Colon (tissue), 2 donors: ENCODE measurements at regions not wholly inside any gene's neighbourhood (a gene's known extent, or its start where the extent isn't known, plus 50 kb on each side); places are given as distances from the start of the nearest gene placed in this dataset.
"Not testable (repeated sequence)": the region's sequence is repeated elsewhere in the genome, so short reads cannot be mapped to it uniquely, and the experiment has no call there.

ENCODE experiments used
- FAIRE-seq: peaks from 2 replicates; lab custom pipeline; 2012; peaks lifted over from hg19 to GRCh38; lab: Jason Lieb, UNC
- donor health status: control.
- donor health status: control.

DNA sequence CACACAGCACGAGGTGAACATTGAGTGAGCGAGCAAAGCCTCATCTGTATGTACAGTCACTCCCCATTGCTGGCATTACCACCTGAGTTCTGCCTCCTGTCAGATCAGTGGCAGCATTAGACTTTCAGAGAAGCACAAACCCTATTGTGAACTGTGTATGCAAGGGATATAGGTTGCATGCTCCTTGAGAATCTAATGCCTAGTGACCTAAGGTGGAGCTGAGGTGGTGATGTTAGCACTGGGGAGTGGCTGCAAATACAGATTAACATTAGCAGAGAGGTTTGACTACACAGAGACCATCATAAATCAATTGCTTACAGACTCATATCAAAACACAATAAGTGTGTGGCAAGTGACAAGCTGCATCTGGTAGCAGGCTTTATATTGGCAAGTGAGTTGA, 262.5 kb upstream of the ANO5 start:
- FAIRE-seq: no peak

DNA sequence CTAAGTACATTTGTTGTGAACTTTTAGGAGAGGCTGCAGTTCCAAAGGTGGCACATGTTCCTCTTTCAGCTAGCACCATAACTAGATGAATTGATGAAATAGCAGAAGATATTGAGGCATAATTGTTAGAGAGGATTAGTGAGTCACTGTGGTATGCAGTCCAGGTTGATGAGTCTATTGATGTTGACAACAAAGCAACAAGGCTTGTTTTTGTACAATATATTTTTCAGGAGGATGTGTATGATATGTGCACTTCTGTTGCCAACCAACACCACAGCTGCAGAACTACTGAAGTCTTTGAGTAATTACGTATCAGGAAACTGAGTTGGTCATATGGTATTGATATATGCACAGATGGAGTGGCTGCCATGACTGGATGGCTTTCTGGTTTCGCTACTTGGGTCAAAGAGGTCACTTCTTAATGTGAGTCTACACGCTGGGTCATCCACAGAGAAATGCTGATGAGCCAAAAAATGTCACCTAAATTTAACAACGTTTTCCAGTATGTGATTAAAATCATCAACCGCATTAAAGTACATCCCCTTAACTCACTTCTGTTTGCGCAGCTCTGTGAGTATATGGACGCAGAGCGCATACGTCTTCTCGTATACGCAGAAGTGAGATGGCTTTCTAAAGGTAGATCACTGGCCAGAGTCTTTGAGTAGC, 261.3 kb upstream of the ANO5 start:
- FAIRE-seq: no peak

DNA sequence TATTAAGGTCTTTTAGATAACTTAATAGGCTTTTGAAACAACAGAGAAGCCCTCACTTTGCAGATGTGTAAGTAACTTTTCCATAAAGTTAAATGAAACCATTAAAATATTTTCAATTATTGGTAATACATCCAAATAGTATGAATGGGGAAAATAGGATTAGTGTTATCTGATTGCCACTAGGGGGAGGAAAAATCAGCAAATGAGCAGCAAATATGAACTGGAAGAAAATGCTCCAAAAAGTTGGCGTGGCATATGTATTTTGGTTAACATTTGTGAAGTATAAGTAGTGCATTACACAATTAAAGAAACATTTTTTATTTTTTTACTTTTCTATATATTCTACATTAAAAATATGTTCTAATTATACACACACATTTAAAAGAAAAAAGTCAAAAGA, 259.8 kb upstream of the ANO5 start:
- no peak for FAIRE-seq

DNA sequence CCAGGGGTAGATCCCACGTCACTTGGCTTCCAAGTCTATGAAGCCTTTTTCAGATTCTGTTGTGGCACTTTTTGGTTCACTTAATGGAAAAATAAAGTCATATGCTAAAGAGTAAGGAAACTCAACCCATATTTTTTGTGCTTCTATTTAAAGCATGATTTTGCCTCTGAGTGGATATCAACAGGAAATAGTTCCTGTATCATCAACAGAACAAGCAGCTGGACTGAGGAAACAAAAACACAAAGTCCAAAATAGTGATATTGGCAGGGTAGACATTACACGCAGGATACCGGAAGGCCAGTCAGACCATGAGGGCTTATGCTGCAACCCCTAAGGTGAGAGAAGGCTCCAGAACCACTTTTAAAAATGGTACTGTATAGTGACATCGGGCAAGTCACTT, 248.3 kb upstream of the ANO5 start:
- FAIRE-seq: no peak

DNA sequence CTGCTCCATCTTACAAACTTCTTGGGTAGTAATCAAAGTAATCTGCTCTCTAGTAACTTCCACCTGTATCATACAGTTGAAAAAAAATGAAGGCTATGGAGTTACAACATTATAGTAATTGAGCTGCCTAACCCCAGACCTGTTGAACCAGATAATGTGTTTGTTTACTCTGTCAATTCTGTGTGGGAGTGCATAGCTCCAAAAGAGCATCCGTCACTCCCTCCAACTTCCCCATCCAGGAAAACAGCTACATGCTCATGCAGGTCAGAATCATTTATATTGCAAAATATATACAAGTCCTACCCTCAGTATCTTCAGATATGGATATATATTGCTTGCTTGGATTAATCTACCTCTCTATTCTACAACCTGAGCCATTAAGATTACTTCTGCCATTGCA, 244.0 kb upstream of the ANO5 start:
- no peak for FAIRE-seq

DNA sequence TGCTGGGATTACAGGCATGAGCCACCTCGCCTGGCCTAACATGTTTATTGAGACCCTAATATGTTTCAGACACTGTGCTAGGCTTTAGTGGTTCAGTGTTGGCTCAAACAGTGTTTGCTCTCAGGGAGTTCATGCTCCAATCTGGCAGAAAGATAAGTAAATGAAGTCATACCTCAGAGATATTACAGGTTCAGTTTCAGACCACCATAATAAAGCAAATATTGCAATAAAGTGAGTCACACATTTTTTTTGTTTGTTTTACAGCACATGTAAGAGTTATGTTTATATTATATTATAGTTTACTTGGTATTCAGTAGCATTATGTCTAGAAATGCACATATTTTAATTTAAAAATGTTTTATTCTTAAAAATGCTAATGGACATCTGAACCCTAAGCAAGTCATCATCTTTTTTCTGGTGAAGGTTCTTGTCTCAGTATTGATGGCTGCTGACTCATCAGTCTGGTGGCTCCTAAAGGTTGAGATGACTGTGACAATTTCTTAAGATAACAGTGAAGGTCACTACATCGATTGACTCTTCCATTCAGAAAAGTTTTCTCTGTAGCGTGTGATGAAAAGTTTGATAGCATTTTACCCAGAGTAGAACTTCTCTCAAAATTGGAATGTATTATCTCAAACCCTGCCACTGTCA, 243.0 kb upstream of the ANO5 start:
- FAIRE-seq: no peak

DNA sequence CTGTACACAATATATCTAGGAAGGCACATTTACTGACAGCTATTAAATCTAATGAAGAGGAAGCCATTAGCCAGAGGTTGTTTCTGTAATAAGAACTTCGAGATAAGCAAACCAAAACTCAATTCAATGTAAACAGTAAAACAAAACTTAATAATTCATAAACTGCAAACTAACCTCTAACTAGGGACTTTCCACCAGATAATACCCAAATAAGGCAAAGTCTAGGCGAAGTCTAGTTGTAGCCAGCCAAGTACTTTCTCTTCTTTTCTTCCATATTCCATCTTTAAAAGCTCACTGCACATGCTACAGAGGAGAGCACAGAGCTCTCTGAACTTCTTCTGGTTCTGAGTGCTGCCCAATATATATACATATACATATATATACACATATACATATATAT, 229.9 kb upstream of the ANO5 start:
- no peak for FAIRE-seq

DNA sequence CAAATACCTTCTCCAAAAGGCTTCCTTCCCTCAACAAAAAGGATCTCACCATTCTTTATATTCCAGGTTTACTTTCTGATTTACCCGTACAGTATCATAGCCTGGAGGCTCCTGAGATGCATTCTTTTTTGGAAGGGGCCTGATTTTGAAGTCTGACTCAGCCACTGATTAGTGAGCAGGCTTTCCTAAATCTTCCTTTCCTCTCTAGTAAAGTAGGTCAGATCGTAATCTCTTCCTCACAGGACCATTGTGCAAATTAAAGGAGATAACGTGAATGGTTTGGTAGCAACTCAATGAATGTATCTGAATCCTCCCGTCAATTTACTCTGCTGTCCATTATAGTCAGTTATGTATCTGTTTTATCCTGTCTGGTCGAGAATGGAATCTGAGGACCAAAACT, 227.7 kb upstream of the ANO5 start:
- FAIRE-seq: no peak

DNA sequence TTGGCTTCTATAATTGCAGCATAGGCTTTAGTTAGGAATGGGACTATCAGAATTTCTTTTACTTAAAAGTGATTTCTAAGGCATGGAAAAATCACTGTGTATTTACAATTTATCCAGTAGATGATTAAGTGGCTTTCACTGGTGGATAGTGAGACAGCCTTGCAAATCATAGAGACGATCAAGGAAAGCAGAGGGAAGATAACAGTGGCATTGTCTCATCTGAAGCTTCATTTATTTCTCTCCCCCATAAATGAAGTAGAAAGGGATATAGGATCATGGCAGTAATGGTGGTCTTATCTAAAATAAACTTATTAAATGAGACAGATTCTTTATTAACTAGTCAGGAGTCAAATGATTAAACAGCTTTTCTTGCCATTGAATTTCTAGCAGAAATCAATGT, 224.2 kb upstream of the ANO5 start:
- no peak for FAIRE-seq

DNA sequence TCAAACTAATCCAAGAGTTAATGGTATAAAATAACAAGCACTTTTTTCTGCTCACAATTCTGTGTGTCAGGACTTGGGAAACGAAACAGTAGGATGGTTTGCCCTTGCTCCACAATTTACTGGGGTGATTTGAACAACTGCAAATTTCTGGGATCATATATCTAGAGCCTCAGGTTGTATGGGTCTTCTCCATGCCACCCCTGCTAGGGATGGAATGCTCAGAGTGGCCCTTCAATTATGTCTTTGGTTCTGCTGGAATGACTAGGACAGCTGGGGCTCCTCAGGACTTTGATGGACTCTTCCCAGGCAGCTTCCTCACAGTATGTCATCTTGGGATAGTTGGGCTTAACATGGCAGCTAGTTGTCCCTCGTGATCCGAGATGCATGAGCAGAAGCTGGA, 223.0 kb upstream of the ANO5 start:
- no peak for FAIRE-seq

DNA sequence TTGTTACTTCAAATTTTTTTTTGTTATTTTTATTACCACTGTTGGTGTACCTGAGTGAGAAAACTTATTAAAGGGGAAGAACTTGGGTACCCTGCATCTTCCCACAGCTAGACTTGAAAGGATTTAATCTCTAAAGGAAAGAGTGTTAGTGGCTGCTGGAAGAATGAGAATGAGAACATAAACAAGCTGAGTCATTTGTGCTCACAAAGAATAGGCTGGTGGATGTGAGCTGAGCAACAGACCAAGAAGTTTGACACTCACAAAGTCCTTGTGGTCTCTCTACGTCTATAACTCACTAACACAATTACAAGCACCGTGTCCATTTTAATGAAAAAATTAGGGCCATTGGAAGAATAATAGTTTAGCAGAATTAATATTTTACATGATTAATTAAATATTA, 217.6 kb upstream of the ANO5 start:
- FAIRE-seq: no peak

DNA sequence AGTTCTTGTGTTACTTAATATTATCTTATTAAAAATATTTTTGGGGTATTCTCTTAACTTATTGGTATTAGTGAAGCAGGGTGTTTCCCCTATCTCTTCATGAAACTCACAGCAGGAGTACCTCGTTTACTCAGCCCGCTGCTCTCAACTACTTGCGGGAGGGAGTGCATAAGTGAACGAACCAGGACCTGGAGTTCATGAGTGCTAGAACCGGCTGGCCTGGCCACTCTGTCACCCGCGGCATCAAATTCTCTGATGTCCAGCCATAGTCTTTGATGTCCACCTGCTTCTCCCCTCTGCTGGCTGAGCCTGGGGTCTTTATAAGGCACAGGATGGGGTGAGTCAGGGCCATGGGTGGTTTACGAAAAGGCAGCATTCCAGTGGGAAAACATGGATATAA, 216.7 kb upstream of the ANO5 start:
- FAIRE-seq: no peak

DNA sequence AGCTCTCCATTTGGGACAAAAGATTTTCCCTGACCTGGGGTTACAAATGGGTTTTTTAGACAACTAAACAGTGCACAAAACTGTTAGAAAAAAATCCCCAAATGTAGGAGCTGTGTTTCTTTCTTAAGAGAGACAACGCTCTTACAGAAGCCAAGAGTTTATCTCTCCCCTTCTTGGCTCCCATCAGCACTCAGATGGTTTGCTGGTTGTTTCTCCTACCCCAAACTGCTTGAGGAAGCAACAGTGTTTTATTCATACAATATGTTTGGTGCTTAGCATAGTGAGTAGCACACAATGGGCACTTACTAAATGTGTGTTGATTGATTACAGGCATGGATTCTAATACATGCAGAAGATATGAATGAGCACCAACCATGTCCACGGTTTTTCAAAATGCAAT, 209.5 kb upstream of the ANO5 start:
- FAIRE-seq: no peak

DNA sequence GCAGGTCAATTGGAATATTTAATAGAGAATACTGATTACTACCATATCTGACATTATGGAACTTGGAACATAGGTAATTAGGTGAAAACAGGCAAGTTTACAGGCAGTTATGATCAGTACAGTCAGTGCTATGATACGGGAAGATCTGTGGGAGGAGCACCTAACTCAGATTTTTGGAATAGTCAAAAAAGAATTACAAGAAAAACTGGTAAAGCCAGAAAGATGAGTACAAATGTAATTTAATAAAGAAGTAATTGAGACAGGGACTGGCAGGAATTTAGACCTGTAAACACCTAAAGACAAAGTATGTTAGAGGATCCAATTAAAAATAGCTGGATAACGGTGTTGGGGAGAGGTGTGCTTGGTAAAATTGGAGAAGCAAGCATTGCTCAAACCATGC, 206.5 kb upstream of the ANO5 start:
- FAIRE-seq: no peak

DNA sequence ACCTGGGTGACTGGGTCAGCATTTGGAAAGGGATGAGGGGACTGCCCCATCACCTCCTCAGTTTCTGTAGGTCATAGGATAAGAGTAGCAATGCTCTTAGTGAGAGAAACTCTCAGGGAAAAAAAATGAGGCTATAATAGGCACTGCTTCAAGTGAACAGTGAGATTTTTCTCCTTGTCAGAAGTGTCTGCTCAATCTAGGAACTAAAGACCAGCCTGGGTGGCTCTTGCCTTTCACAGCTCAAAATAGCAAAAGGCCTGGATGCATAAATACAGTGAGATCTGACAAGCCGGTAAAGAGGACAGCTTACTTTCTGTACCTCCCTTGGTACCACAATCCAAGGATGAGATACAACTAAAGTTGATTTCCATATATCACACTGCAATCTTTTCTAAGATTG, 205.6 kb upstream of the ANO5 start:
- FAIRE-seq: no peak

DNA sequence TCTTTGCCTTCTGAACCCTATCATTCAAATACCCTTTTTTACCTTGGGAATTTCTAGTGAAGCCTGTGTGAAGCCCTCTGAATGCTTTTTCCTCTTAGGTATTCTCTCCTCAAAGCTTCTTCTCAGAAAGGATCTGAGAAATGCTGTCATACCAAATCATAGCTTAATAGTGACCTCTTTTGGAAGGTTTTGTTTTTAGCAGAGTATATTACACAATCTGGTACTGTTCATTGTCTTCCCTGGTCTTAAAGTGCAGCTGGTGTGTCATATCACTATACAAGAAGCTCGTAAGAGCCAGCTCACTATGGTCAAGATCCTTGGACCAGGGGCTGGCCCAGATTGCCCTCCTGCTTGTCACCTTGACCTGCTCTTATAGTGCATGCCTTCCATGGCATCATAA, 204.4 kb upstream of the ANO5 start:
- no peak for FAIRE-seq

DNA sequence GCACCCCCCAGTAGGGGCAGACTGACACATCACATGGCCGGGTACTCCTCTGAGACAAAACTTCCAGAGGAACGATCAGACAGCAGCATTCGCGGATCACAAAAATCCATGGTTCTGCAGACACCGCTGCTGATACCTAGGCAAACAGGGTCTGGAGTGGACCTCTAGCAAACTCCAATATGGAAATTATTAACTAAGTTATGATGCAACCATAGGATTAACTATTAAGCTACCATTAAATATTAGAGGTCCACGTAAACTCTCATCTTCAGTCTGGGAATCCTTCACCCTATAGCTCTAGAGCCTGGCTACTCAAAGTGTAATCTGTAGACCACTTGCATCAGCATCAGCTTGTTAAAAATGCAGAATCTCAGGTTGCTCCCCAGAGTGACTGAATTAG, 191.1 kb upstream of the ANO5 start:
- not testable (repeated sequence) for FAIRE-seq

DNA sequence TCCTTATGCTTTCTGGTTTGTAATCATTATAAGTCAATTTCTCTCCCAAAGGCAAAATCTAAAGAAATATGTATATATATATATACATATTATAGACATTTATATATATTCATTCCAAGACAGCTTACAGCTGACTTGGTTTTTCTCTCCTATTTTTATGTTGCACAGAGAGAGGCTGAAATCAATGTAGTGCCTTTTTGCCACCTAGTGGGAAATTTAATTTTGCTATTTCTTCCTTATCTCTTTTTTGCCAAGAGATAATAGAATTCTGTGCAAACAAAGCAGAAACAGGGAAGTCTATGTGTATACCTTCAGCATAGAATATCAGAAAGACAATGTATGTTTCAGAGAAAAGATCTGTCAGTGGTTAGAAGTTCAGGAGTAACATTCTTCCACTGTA, 186.0 kb upstream of the ANO5 start:
- FAIRE-seq: no peak

DNA sequence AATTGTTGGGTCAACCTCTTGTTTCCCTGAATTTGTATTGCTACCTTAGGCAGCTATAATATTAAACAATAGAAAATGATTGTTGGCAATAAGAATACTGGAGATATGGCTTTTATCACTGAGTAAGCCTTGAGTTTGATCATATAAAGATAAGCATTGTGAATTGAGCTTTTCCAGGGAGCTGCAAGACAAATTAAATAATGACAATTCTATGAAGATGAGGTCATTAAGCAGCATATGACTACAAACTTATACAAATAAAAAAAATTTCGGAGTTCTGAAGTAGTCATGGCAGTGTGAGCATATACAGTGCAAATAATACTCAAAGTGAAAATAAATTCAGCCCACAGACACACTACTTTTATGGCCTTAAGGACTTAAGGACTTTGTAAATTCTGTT, 161.1 kb upstream of the ANO5 start:
- no peak for FAIRE-seq

DNA sequence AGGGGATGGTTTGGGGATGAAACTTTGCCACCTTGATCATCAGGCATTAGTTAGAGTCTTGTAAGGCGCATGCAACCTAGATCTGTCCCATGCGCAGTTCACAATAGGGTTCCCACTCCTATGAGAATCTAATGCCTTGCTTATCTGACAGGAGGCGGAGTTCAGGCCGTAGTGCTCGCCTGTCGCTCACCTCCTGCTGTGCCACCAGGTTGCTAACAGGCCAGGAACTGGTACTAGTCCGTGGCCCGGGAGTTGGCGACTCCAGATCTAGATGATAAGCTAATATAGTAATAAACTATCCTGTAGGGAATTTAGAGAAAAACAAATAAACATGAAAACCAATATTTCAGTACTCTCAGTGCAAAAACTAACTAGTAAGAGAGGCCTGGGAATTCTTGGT, 155.4 kb upstream of the ANO5 start:
- FAIRE-seq: no peak

DNA sequence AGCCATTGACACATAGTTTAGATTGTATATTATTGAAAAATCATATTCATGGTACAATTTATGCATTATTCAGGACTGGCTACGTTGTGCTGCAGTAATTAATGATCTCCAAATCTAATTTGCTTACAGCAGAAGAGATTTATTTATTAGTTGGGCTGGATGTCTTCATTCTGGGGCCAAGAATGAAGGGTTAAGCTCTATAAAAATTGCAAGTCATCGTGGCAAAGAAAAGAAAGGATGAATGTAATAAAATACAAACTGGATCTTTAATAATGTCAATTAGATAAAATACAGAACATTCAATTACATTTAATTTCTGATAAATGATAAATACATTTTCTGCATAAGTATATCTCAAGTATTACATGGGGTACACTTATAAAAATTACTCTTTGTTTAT, 151.8 kb upstream of the ANO5 start:
- no peak for FAIRE-seq

DNA sequence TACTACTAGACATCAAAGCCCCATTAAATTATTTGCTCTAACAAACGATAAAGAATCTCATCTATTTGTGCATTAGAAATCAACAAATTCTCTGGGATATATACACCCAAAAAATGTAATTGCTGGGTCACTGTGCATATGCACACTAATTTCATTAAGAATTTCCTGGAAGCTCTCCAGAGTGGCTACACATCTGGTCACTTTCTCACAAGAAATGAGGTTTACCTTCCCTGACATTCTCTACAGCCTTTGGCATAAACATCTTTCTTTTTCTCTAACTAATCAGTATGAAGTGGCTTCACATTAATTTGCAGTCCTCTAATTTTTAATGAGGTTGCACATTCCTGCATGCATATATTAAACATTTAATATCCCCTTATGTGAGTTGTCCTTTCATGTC, 150.8 kb upstream of the ANO5 start:
- FAIRE-seq: no peak

DNA sequence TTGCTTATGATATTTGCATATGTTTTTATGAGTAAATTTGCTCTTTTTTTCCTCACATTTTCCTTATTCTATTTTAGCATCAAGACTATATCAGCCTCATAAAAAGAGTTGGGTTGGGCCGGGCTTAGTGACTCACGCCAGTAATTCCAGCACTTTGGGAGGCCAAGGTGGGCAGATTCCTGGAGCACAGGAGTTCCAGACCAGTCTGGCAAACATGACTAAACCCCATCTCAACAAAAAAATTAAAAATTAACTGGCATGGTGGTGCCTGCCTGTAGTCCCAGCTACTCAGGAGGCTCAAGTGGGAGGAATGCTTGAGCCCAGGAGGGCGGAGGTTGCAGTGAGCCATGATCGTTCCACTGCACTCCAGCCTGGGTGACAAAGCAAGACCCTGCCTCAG, 148.8 kb upstream of the ANO5 start:
- no peak for FAIRE-seq

DNA sequence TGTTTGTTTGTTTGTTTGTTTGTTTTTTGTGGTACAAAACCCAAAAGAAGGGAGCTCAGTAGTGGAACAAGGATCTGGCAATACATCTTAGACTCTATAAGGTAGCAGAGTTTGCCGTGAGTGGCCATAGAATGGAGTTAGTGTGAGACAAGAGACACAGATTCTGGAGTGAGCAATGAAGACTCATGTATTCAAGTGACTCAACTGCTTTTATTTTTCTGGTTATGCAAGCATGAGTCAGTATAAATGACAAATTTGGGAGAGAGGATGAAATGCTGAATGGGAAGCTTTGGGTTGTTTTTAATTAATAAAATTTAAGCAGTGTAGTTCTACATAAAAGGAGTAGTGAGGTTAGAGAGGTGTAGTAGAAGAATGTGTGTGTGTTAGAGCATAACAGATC, 143.6 kb upstream of the ANO5 start:
- no peak for FAIRE-seq

DNA sequence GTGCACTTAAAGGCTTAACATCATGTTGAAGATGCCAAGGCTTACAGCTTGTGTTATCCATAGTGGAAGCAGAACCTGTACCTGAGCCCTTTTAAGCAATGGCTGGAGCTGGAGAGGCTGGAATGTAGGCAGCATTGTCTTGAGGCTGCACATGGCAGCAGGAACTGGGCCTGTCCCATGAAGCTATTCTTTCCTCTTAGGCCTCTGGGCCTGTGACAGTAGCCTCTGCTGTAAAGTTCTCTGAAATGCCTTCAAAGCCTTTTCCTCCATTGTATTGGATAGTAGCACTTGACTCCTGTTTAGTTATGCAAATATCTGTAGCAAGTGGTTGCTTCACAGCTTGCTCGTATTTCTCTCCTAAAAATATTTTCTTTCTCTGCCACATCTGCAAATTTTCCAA, 127.4 kb upstream of the ANO5 start:
- no peak for FAIRE-seq
